ENCODE measurements at regions not wholly inside any gene's neighbourhood (a gene's known extent, or its start where the extent isn't known, plus 50 kb on each side); places are given as distances from the start of the nearest gene placed in this dataset.

- 71 to 91% (median 87%) methylated on average over 4 of the region's 4 CpGs for WGBS, 5 donors
- intact Hi-C loops (cut with DNase I; ENCODE audit: low total_unique reads), result no loop called here
- H3K36me3 ChIP-seq, result no peaks in the 10 kb centered on the region
- H3K4me3 ChIP-seq, result no peak overlapping the region
- H3K27ac ChIP-seq, result no peak overlapping the region
- no peak for DNase-seq
- H3K4me1 ChIP-seq, result no peaks in the 10 kb centered on the region
- no peak for TF ChIP-seq CTCF (IDR thresholded peaks at IDR 0.05)
- no peak for TF ChIP-seq POLR2AphosphoS5 (IDR thresholded peaks at IDR 0.05)
- no peak for TF ChIP-seq EP300 (IDR thresholded peaks at IDR 0.05)
- TF ChIP-seq POLR2A (IDR thresholded peaks at IDR 0.05), result no peak
- H3K27me3 ChIP-seq, result peaks cover 0 to 9% (median 0%) of the 10 kb centered on the region in 3 donors
- no peaks in the 10 kb centered on the region for H3K9me3 ChIP-seq
Observed at GRCh38 chr2:7539077-7539476, 621.9 kb downstream of the RNF144A start.

GRCh38 chr2:7539760-7540159 is 622.5 kb downstream of the RNF144A start:
- no peak overlapping the region for H3K4me3 ChIP-seq
- peaks cover 0 to 9% (median 0%) of the 10 kb centered on the region in 3 donors for H3K27me3 ChIP-seq
- DNase-seq, result no peak
- no peaks in the 10 kb centered on the region for H3K9me3 ChIP-seq
- H3K27ac ChIP-seq, result no peak overlapping the region
- H3K4me1 ChIP-seq, result no peaks in the 10 kb centered on the region
- TF ChIP-seq CTCF (IDR thresholded peaks at IDR 0.05), result no peak
- TF ChIP-seq POLR2A (IDR thresholded peaks at IDR 0.05), result no peak
- no peak for TF ChIP-seq EP300 (IDR thresholded peaks at IDR 0.05)
- no peak for TF ChIP-seq POLR2AphosphoS5 (IDR thresholded peaks at IDR 0.05)
- 74 to 93% (median 88%) methylated on average over 5 of the region's 5 CpGs for WGBS, 5 donors
- no peaks in the 10 kb centered on the region for H3K36me3 ChIP-seq
- intact Hi-C loops (cut with DNase I; ENCODE audit: low total_unique reads), result no loop called here

GRCh38 chr2:7552825-7553570 is 635.8 kb downstream of the RNF144A start:
- no peak overlapping the region for H3K27ac ChIP-seq
- TF ChIP-seq CTCF (IDR thresholded peaks at IDR 0.05), result no peak
- no peak for TF ChIP-seq EP300 (IDR thresholded peaks at IDR 0.05)
- no peak for TF ChIP-seq POLR2A (IDR thresholded peaks at IDR 0.05)
- no peak for TF ChIP-seq POLR2AphosphoS5 (IDR thresholded peaks at IDR 0.05)
- no peak for DNase-seq
- no peaks in the 10 kb centered on the region for H3K27me3 ChIP-seq
- intact Hi-C loops (cut with DNase I; ENCODE audit: low total_unique reads), result no loop called here
- H3K4me1 ChIP-seq, result no peaks in the 10 kb centered on the region
- H3K4me3 ChIP-seq, result no peak overlapping the region
- WGBS, 5 donors, result 53 to 69% (median 58%) methylated on average over 5 of the region's 5 CpGs
- H3K9me3 ChIP-seq, result no peaks in the 10 kb centered on the region
- H3K36me3 ChIP-seq, result no peaks in the 10 kb centered on the region

- TF ChIP-seq POLR2A (IDR thresholded peaks at IDR 0.05) (no peak), EP300 (IDR thresholded peaks at IDR 0.05) (no peak), CTCF (IDR thresholded peaks at IDR 0.05) (no peak), POLR2AphosphoS5 (IDR thresholded peaks at IDR 0.05) (no peak)
- no peaks in the 10 kb centered on the region for H3K36me3 ChIP-seq
- DNase-seq, result no peak
- H3K4me3 ChIP-seq, result no peak overlapping the region
- intact Hi-C loops (cut with DNase I; ENCODE audit: low total_unique reads), result no loop called here
- H3K4me1 ChIP-seq, result no peaks in the 10 kb centered on the region
- WGBS, 5 donors, result 88 to 93% (median 92%) methylated on average over 10 of the region's 10 CpGs
- no peaks in the 10 kb centered on the region for H3K9me3 ChIP-seq
- no peaks in the 10 kb centered on the region for H3K27me3 ChIP-seq
- H3K27ac ChIP-seq, result no peak overlapping the region
Observed at GRCh38 chr2:7555260-7555659, 638.0 kb downstream of the RNF144A start.
